Body of pancreas (tissue), 4 donors: ENCODE measurements at regions not wholly inside any gene's neighbourhood (a gene's known extent, or its start where the extent isn't known, plus 50 kb on each side); places are given as distances from the start of the nearest gene placed in this dataset.

Experiments
- ATAC-seq: fragments of 150-250 bp; one replicate; pipeline ENCODE4 v1.9.1; 2016
- DNase-seq, 4 donors: peaks; one replicate each; pipeline ENCODE4 v3.0.0-alpha.2; 2019
- H3K27ac ChIP-seq, 4 donors: fragments of 200-600 bp; sonication (generic); 1 replicate in 3 of 4; 2 replicates in 1 of 4; pipeline versions ENCODE4 v1.5.1 to v1.6.1; 2016 to 2019; ENCODE audit warnings: mild to moderate bottlenecking in 1 of 4, mixed read lengths in 1 of 4, moderate library complexity in 1 of 4
- H3K27me3 ChIP-seq, 2 donors: fragments of 200-600 bp; sonication (generic); one replicate each; pipeline ENCODE4 v1.6.0; 2016; ENCODE audit warnings: mild to moderate bottlenecking in 1 of 2
- H3K36me3 ChIP-seq, 2 donors: fragments of 200-600 bp; sonication (generic); replicated peaks in 1 of 2; 2 replicates each; pipeline ENCODE4 v1.5.1; 2016; ENCODE audit warnings: low read depth in 2 of 2; ENCODE audit not compliant: insufficient read depth in 1 of 2
- H3K4me1 ChIP-seq: fragments of 200-600 bp; sonication (generic); one replicate; pipeline ENCODE4 v1.6.0; 2016
- H3K4me3 ChIP-seq, 2 donors: fragments of 200-600 bp; sonication (generic); 1 replicate in 1 of 2; 2 replicates in 1 of 2; pipeline ENCODE4 v1.5.1; 2016 to 2019
- H3K9me3 ChIP-seq, 3 donors: fragments of 200-600 bp; sonication (generic); 1 replicate in 2 of 3; 2 replicates in 1 of 3; pipeline ENCODE4 v1.5.1; 2016
- POLR2A ChIP-seq, 3 donors: fragments of 450-650 bp; IDR thresholded peaks; one replicate each; pipeline ENCODE4 v1.6.1; 2016; ENCODE audit warnings: antibody characterized with exemption in 3 of 3, mild to moderate bottlenecking in 2 of 3
- WGBS, 2 donors: methylation state at CpG; one replicate each; pipeline ENCODE4 v1.1.5; 2017; 5-methylcytosine and 5-hydroxymethylcytosine counted together
- intact Hi-C: fragments of 100-400 bp; cut with DNase I; formaldehyde crosslinking; loops from one replicate; pipeline ENCODE4 v1.15.1; 2023
- TF ChIP-seq, protein P1 (sequence below), 7 experiments: fragments of 450-650 bp in 4 of 7; fragments of 200-600 bp in 3 of 7; sonication (generic) in 3 of 7; IDR thresholded peaks; one replicate each; pipeline ENCODE4 v1.5.1; 2016 to 2019; ENCODE audit warnings: antibody characterized with exemption in 7 of 7

- Histone ChIP-seq H3K36me3 (no peaks in the 10 kb centered on the region), H3K4me3 (no peak overlapping the region), H3K4me1 (no peaks in the 10 kb centered on the region), H3K27me3 (no peaks in the 10 kb centered on the region), H3K9me3 (no peaks in the 10 kb centered on the region), H3K27ac (no peak overlapping the region)
- intact Hi-C loops: no loop called here
- ATAC-seq (no peak), DNase-seq (no peak)
- WGBS, 2 donors: 32 to 39% methylated on average over 3 of the region's 3 CpGs
- TF ChIP-seq POLR2A (IDR thresholded peaks at IDR 0.05): no peak
- TF ChIP-seq, protein P1, sequence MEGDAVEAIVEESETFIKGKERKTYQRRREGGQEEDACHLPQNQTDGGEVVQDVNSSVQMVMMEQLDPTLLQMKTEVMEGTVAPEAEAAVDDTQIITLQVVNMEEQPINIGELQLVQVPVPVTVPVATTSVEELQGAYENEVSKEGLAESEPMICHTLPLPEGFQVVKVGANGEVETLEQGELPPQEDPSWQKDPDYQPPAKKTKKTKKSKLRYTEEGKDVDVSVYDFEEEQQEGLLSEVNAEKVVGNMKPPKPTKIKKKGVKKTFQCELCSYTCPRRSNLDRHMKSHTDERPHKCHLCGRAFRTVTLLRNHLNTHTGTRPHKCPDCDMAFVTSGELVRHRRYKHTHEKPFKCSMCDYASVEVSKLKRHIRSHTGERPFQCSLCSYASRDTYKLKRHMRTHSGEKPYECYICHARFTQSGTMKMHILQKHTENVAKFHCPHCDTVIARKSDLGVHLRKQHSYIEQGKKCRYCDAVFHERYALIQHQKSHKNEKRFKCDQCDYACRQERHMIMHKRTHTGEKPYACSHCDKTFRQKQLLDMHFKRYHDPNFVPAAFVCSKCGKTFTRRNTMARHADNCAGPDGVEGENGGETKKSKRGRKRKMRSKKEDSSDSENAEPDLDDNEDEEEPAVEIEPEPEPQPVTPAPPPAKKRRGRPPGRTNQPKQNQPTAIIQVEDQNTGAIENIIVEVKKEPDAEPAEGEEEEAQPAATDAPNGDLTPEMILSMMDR (IDR thresholded peaks at IDR 0.05): no peak
Measured at GRCh38 chr6:88342336-88342735, 176.2 kb upstream of the CNR1 start.

DNA sequence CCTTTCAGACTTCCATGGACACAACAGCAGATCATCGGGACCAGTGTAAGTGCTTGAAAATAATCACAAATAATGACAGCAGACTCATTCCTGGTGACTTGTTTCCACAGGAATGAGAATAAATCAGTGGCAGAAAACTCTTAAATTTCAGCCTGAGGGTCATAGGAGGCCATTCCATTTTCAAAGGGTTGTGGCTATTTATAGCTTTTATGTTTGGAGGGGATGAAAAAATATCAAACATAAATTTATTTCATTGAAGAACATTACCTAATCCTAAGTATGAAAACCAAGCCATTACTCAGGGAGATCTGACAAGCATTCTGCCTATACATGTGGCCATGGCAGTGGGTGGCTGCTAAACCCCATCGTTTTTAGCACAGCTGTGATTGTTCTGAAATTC is 173.6 kb upstream of the CNR1 start:
- H3K4me3 ChIP-seq: no peak overlapping the region
- WGBS, 2 donors: 51 to 57% methylated on average over 2 of the region's 2 CpGs
- no peaks in the 10 kb centered on the region for H3K27me3 ChIP-seq
- no peaks in the 10 kb centered on the region for H3K9me3 ChIP-seq
- DNase-seq (no peak), ATAC-seq (no peak)
- no peaks in the 10 kb centered on the region for H3K4me1 ChIP-seq
- H3K36me3 ChIP-seq: no peaks in the 10 kb centered on the region
- intact Hi-C loops: no loop called here
- H3K27ac ChIP-seq: no peak overlapping the region
- TF ChIP-seq, protein P1 (IDR thresholded peaks at IDR 0.05): no peak
- no peak for TF ChIP-seq POLR2A (IDR thresholded peaks at IDR 0.05)

GRCh38 chr6:88321306-88321705 is 155.2 kb upstream of the CNR1 start:
- TF ChIP-seq POLR2A (IDR thresholded peaks at IDR 0.05): no peak
- TF ChIP-seq, protein P1 (IDR thresholded peaks at IDR 0.05): no peak
- Histone ChIP-seq H3K4me3 (no peak overlapping the region), H3K27me3 (no peaks in the 10 kb centered on the region), H3K27ac (no peak overlapping the region), H3K36me3 (no peaks in the 10 kb centered on the region), H3K9me3 (no peaks in the 10 kb centered on the region), H3K4me1 (no peaks in the 10 kb centered on the region)
- intact Hi-C loops: no loop called here
- ATAC-seq (no peak), DNase-seq (no peak)
- WGBS, 2 donors: 12 to 21% methylated on average over 1 of the region's 1 CpG

DNA sequence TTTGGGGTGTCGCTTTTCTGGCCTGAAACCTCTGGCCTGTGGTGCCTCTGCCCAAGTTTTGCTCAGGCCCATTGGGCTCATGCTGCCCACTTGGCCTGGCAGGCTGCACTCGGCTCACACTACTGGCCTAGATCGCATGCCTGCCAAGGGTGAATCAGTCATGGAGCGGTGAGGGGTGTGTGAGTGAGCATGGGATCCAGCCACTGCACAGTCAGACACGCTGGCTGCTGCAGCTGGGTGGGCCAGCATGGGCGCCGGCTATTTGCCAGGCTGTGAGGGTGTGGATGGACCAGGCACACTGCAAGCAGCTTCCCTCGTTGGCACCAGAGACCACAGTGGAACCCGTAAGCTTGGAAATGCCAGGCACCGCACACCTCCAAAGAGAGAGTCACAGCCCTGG is 145.4 kb upstream of the CNR1 start:
- TF ChIP-seq POLR2A (IDR thresholded peaks at IDR 0.05): no peak
- TF ChIP-seq, protein P1 (IDR thresholded peaks at IDR 0.05): no peak
- Histone ChIP-seq H3K36me3 (no peaks in the 10 kb centered on the region), H3K9me3 (no peaks in the 10 kb centered on the region), H3K27me3 (no peaks in the 10 kb centered on the region), H3K4me3 (no peak overlapping the region), H3K4me1 (no peaks in the 10 kb centered on the region), H3K27ac (no peak overlapping the region)
- DNase-seq: no peak
- intact Hi-C loops: no loop called here
- ATAC-seq: no peak
- WGBS, 2 donors: 74 to 75% methylated on average over 2 to 10 of the region's 10 CpGs

GRCh38 chr6:88304520-88304919 is 138.4 kb upstream of the CNR1 start:
- Histone ChIP-seq H3K4me1 (no peaks in the 10 kb centered on the region), H3K27ac (no peak overlapping the region), H3K36me3 (no peaks in the 10 kb centered on the region), H3K27me3 (no peaks in the 10 kb centered on the region), H3K4me3 (no peak overlapping the region), H3K9me3 (no peaks in the 10 kb centered on the region)
- ATAC-seq (no peak), DNase-seq (no peak)
- WGBS, 2 donors: 29 to 31% methylated on average over 1 of the region's 1 CpG
- TF ChIP-seq, protein P1 (IDR thresholded peaks at IDR 0.05): no peak
- no peak for TF ChIP-seq POLR2A (IDR thresholded peaks at IDR 0.05)
- intact Hi-C loops: no loop called here
